ENCODE measurements at regions not wholly inside any gene's neighbourhood (a gene's known extent, or its start where the extent isn't known, plus 50 kb on each side); places are given as distances from the start of the nearest gene placed in this dataset.

GRCh38 chr1:240667351-240667750 is 55.4 kb upstream of the GREM2 start:
- no peak for TF ChIP-seq CTCF (IDR thresholded peaks at IDR 0.05)
- H3K9me3 ChIP-seq, result no peaks in the 10 kb centered on the region
- H3K36me3 ChIP-seq, result no peaks in the 10 kb centered on the region
- no peak for DNase-seq (ENCODE audit: low spot score in 2 of 2)
- no peaks in the 10 kb centered on the region for H3K4me1 ChIP-seq
- intact Hi-C loops (cut with DNase I), result no loop called here
- H3K27me3 ChIP-seq, result no peaks in the 10 kb centered on the region
- H3K4me3 ChIP-seq, result no peak overlapping the region
- H3K27ac ChIP-seq, result no peak overlapping the region

GRCh38 chr1:240666568-240667198 is 54.7 kb upstream of the GREM2 start:
- intact Hi-C loops (cut with DNase I), result no loop called here
- TF ChIP-seq CTCF (IDR thresholded peaks at IDR 0.05), result no peak
- Histone ChIP-seq H3K27ac (no peak overlapping the region), H3K36me3 (no peaks in the 10 kb centered on the region), H3K4me3 (no peak overlapping the region), H3K9me3 (no peaks in the 10 kb centered on the region), H3K27me3 (no peaks in the 10 kb centered on the region), H3K4me1 (no peaks in the 10 kb centered on the region)
- no peak for DNase-seq (ENCODE audit: low spot score in 2 of 2)

GRCh38 chr1:240663169-240663879 is 51.4 kb upstream of the GREM2 start:
- Histone ChIP-seq H3K27me3 (no peaks in the 10 kb centered on the region), H3K9me3 (no peaks in the 10 kb centered on the region), H3K4me1 (no peaks in the 10 kb centered on the region), H3K36me3 (no peaks in the 10 kb centered on the region), H3K4me3 (no peak overlapping the region), H3K27ac (no peak overlapping the region)
- intact Hi-C loops (cut with DNase I), result no loop called here
- no peak for DNase-seq (ENCODE audit: low spot score in 2 of 2)
- no peak for TF ChIP-seq CTCF (IDR thresholded peaks at IDR 0.05)
